Hepatocyte (in vitro differentiated cells): ENCODE measurements at regions not wholly inside any gene's neighbourhood (a gene's known extent, or its start where the extent isn't known, plus 50 kb on each side); places are given as distances from the start of the nearest gene placed in this dataset.

Experiments used
- EZH2 ChIP-seq: fragments of 200-600 bp; sonication (generic); IDR thresholded peaks from 2 replicates; pipeline ENCODE4 v1.6.1; 2016; ENCODE audit warnings: antibody characterized with exemption, mild to moderate bottlenecking, borderline replicate concordance
- EZH2phosphoT487 ChIP-seq: fragments of 200-600 bp; sonication (generic); IDR thresholded peaks from one replicate; pipeline ENCODE4 v1.6.1; 2018; ENCODE audit warnings: antibody characterized with exemption, mild to moderate bottlenecking, low read depth, moderate library complexity; ENCODE audit not compliant: unreplicated experiment, severe bottlenecking
- TF ChIP-seq, protein P1 (sequence below): fragments of 200-600 bp; sonication (generic); IDR thresholded peaks from 2 replicates; pipeline ENCODE4 v1.5.1; 2016; ENCODE audit warnings: antibody characterized with exemption, mild to moderate bottlenecking; ENCODE audit not compliant: poor library complexity

DNA sequence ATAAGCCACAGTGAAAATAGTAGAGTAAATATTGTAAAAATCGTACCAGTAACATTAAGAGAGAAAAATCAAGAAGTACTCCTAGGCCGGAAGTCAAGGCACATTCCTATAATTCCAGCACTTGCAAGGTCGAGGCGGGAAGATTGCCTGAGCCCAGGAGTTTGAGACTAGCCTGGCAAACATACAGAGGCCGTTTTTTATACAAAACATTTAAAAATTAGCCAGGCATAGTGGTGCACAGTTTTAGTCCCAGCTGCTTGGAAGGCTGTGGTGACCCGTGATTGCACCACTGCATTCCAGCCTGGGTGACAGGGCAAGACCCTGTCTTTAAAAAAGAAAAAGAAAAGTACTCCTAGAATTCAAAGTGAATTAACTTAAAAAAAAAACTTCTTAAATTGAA, 341.8 kb downstream of the C12orf50 start:
- TF ChIP-seq, protein P1, sequence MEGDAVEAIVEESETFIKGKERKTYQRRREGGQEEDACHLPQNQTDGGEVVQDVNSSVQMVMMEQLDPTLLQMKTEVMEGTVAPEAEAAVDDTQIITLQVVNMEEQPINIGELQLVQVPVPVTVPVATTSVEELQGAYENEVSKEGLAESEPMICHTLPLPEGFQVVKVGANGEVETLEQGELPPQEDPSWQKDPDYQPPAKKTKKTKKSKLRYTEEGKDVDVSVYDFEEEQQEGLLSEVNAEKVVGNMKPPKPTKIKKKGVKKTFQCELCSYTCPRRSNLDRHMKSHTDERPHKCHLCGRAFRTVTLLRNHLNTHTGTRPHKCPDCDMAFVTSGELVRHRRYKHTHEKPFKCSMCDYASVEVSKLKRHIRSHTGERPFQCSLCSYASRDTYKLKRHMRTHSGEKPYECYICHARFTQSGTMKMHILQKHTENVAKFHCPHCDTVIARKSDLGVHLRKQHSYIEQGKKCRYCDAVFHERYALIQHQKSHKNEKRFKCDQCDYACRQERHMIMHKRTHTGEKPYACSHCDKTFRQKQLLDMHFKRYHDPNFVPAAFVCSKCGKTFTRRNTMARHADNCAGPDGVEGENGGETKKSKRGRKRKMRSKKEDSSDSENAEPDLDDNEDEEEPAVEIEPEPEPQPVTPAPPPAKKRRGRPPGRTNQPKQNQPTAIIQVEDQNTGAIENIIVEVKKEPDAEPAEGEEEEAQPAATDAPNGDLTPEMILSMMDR: no peak
- no peak for TF ChIP-seq EZH2phosphoT487
- no peak for TF ChIP-seq EZH2
